ENCODE measurements at regions not wholly inside any gene's neighbourhood (a gene's known extent, or its start where the extent isn't known, plus 50 kb on each side); places are given as distances from the start of the nearest gene placed in this dataset.
"Not testable (repeated sequence)": the region's sequence is repeated elsewhere in the genome, so short reads cannot be mapped to it uniquely, and the experiment has no call there.

DNA sequence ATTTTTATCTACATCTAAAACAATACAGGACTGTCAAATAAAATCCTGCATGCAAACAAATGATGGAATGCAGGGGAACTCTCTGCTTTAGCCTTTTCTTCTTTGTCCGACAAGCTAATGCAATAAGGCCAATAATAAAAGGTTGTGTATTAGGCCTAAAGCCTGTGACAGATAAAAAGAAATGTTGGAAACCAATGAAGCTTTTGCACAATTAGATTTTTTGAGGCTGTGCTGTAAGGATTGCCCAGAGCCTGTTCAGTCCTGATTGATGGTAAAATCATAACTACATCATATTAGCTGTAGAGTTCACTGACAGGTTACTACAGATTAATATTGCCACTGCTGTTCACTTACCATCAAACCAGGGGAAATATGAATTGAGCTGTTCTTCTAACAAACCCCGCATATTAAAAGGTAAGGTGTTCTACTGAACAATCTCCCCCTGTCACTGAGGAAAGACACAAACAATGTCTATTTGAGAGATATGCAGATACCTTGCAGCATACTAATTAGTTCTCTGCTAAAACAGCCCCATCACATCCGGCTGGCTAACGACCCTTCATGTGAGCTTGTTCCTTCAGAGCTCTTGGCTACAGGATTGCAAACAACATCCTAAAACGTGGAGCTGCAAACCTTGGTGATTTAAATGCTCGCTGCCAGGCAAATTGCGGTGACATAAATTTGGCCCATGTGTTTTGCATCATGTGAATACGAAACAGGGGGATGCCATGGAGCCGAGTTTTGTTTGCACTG, 305.4 kb downstream of the MTX2 start:
- no peak overlapping the region for H3K4me3 ChIP-seq
- H3K27me3 ChIP-seq = no peaks in the 10 kb centered on the region
- H3K4me1 ChIP-seq = no peaks in the 10 kb centered on the region
- no peak for DNase-seq (ENCODE audit: low spot score)
- H3K27ac ChIP-seq = no peak overlapping the region
- TF ChIP-seq, protein P1, sequence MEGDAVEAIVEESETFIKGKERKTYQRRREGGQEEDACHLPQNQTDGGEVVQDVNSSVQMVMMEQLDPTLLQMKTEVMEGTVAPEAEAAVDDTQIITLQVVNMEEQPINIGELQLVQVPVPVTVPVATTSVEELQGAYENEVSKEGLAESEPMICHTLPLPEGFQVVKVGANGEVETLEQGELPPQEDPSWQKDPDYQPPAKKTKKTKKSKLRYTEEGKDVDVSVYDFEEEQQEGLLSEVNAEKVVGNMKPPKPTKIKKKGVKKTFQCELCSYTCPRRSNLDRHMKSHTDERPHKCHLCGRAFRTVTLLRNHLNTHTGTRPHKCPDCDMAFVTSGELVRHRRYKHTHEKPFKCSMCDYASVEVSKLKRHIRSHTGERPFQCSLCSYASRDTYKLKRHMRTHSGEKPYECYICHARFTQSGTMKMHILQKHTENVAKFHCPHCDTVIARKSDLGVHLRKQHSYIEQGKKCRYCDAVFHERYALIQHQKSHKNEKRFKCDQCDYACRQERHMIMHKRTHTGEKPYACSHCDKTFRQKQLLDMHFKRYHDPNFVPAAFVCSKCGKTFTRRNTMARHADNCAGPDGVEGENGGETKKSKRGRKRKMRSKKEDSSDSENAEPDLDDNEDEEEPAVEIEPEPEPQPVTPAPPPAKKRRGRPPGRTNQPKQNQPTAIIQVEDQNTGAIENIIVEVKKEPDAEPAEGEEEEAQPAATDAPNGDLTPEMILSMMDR (IDR thresholded peaks at IDR 0.05) = no peak
- H3K36me3 ChIP-seq = no peaks in the 10 kb centered on the region
- H3K9me3 ChIP-seq = no peaks in the 10 kb centered on the region

DNA sequence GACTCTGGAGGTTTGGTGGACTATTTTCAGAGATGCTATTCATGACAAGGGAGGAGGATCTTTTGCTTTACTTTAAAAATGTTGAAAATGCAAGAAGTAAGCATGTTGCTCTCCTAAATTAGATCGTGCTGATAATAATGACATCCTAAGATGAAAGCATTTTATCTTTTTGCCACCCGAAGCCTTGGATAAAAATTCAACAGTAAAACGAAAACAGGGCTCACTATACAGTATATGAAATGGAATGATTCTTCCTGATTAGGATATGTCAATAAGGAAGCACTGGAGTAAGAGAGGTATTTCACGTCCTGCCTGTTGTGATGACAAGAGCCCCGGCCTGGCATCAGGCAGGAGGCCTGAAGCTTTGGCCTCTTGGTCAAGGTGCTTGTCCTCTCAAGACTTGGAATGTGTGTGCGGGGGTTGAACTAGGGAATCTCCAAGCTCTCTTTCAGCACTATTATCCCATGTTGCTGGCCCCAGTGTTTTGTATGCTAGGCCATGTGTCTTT, 306.0 kb downstream of the MTX2 start:
- TF ChIP-seq, protein P1 (IDR thresholded peaks at IDR 0.05) = no peak
- Histone ChIP-seq H3K36me3 (no peaks in the 10 kb centered on the region), H3K9me3 (no peaks in the 10 kb centered on the region), H3K27me3 (no peaks in the 10 kb centered on the region), H3K27ac (no peak overlapping the region), H3K4me1 (no peaks in the 10 kb centered on the region), H3K4me3 (no peak overlapping the region)
- DNase-seq (ENCODE audit: low spot score) = no peak

DNA sequence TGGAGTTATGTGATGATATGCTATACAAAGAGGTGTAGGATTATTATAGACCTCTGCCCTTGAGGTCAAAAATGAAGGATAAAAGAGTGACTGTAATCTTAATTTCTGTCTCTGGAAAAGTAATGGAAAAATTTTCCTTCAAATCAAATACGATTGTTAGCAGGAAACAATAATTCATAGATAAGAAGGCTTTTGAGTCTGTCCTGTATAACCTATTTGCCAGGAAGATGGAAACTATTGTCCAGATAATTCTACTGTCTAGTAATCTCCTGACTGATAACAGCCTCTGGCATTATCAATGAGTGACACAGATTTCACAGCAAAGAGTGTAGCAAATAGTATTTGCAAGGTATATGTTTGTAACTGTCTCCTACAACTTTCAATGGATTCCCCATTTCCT, 307.8 kb downstream of the MTX2 start:
- H3K27ac ChIP-seq = no peak overlapping the region
- H3K36me3 ChIP-seq = no peaks in the 10 kb centered on the region
- no peak for DNase-seq (ENCODE audit: low spot score)
- H3K9me3 ChIP-seq = no peaks in the 10 kb centered on the region
- no peaks in the 10 kb centered on the region for H3K27me3 ChIP-seq
- no peaks in the 10 kb centered on the region for H3K4me1 ChIP-seq
- no peak overlapping the region for H3K4me3 ChIP-seq
- TF ChIP-seq, protein P1 (IDR thresholded peaks at IDR 0.05) = no peak

DNA sequence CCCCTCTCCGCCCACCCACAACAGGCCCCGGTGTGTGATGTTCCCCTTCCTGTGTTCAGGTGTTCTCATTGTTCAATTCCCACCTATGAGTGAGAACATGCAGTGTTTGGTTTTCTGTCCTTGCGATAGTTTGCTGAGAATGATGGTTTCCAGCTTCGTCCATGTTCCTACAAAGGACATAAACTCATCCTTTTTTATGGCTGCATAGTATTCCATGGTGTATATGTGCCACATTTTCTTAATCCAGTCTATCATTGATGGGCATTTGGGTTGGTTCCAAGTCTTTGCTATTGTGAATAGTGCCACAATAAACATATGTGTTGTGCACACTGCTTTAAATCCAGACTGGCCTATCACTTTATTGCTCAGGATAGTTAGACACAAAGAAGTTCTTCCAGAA, 309.1 kb downstream of the MTX2 start:
- H3K4me1 ChIP-seq; H3K27me3 ChIP-seq; H3K4me3 ChIP-seq; DNase-seq (ENCODE audit: low spot score); H3K36me3 ChIP-seq; H3K27ac ChIP-seq; H3K9me3 ChIP-seq: not testable (repeated sequence)

DNA sequence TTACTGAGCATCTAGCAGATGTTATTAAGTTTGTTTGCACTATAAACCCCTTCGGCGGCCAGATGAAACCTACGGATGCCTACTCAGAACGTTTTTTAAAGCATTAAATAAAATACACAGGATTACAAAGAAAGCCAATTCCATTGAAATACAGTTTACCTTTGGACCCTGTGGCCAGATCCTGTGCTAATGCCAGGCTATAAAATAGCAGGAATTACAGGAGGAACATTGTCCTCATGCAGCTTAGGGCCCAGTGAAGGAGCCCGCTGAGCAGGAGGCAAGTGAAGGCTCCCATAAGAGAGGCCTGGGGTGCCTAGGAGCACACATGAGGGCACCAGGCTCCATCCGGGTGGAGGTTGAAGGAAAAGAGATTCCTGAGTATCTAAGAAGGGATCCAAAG, 310.4 kb downstream of the MTX2 start:
- H3K9me3 ChIP-seq = no peaks in the 10 kb centered on the region
- no peaks in the 10 kb centered on the region for H3K4me1 ChIP-seq
- H3K36me3 ChIP-seq = no peaks in the 10 kb centered on the region
- TF ChIP-seq, protein P1 (IDR thresholded peaks at IDR 0.05) = no peak
- DNase-seq (ENCODE audit: low spot score) = no peak
- H3K27me3 ChIP-seq = no peaks in the 10 kb centered on the region
- H3K27ac ChIP-seq = no peak overlapping the region
- H3K4me3 ChIP-seq = no peak overlapping the region

DNA sequence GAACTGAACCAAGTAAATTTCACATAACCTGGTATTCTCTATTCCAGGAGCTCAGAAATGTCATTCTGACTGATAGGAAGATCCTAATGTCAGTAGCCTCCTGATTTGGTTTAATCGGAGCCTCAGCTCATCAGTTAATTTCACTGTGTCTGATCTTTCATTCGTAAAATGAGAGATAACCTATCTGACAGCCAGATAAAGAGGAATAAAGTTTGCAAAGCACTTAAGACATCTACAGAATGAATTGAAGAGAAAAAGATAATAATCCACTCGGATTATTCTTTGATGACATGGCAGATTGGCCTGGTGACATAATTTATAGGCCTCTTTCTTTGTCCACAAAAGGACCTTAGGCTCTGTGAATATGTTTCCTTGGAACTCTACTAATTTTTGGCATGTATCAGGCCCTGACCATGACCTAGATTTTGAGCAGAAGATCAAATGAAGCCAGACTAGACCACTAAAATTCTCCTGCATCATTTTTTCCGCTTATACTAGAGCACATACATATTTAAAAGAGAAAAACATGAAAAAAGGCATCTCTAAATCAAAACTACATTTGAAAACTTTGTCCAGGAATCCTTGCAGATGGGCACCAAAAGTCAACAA, 312.4 kb downstream of the MTX2 start:
- Histone ChIP-seq H3K27ac (no peak overlapping the region), H3K4me1 (no peaks in the 10 kb centered on the region), H3K36me3 (no peaks in the 10 kb centered on the region), H3K4me3 (no peak overlapping the region), H3K27me3 (no peaks in the 10 kb centered on the region), H3K9me3 (no peaks in the 10 kb centered on the region)
- TF ChIP-seq, protein P1 (IDR thresholded peaks at IDR 0.05) = no peak
- no peak for DNase-seq (ENCODE audit: low spot score)
